Stimulated activated effector memory CD8-positive, alpha-beta T cell treated with anti-CD3 and anti-CD28 coated beads, Interleukin-12 subunit alpha, Interleukin-12 subunit beta, amount 100 ng/mL, for 72 hours (primary cell): ENCODE measurements at regions not wholly inside any gene's neighbourhood (a gene's known extent, or its start where the extent isn't known, plus 50 kb on each side); places are given as distances from the start of the nearest gene placed in this dataset.
"Not testable (repeated sequence)": the region's sequence is repeated elsewhere in the genome, so short reads cannot be mapped to it uniquely, and the experiment has no call there.

ENCODE experiments used
- ATAC-seq: fragments of 150-1000 bp; cut with Tn5 transposase; 2 replicates; pipeline ENCODE4 v1.10.0; 2021
- DNase-seq, 2 donors: peaks; one replicate each; pipeline ENCODE4 v3.0.0; 2021 to 2022; ENCODE audit warnings: low spot score in 2 of 2
- H3K27ac Mint-ChIP-seq: one replicate; pipeline ENCODE4 v1.8.0; 2022; ENCODE audit warnings: mild to moderate bottlenecking, mixed read lengths
- H3K36me3 Mint-ChIP-seq: one replicate; pipeline ENCODE4 v1.8.0; 2022; ENCODE audit warnings: mild to moderate bottlenecking, mixed read lengths
- H3K4me1 Mint-ChIP-seq: one replicate; pipeline ENCODE4 v1.8.0; 2022; ENCODE audit warnings: mixed read lengths
- H3K4me3 Mint-ChIP-seq: one replicate; pipeline ENCODE4 v1.8.0; 2022; ENCODE audit warnings: mild to moderate bottlenecking, mixed read lengths
- H3K9me3 Mint-ChIP-seq: one replicate; pipeline ENCODE4 v1.8.0; 2022; ENCODE audit warnings: mixed read lengths

- no peak for ATAC-seq
- H3K27ac Mint-ChIP-seq: no peak overlapping the region
- H3K4me1 Mint-ChIP-seq: peaks cover 6% of the 10 kb centered on the region
- no peak for DNase-seq
- H3K9me3 Mint-ChIP-seq: no peaks in the 10 kb centered on the region
- peaks cover 6% of the 10 kb centered on the region for H3K36me3 Mint-ChIP-seq
- H3K4me3 Mint-ChIP-seq: no peak overlapping the region
These were observed 255.9 kb upstream of the ERBB4 start for GRCh38 chr2:212794471-212794870.

- Mint-ChIP-seq H3K4me3 (no peak overlapping the region), H3K36me3 (no peaks in the 10 kb centered on the region)
These were observed 253.0 kb upstream of the ERBB4 start for GRCh38 chr2:212791569-212791968.

GRCh38 chr2:212786088-212786487, 247.5 kb upstream of the ERBB4 start:
- not testable (repeated sequence) for H3K36me3 Mint-ChIP-seq, H3K4me1 Mint-ChIP-seq, DNase-seq, H3K4me3 Mint-ChIP-seq, H3K27ac Mint-ChIP-seq, ATAC-seq
- peaks cover 15% of the 10 kb centered on the region for H3K9me3 Mint-ChIP-seq

More at GRCh38 chr2:212791569-212791968, 253.0 kb upstream of the ERBB4 start:
- Mint-ChIP-seq H3K9me3 (peaks cover 4% of the 10 kb centered on the region), H3K27ac (no peak overlapping the region), H3K4me1 (peaks cover 6% of the 10 kb centered on the region)
- ATAC-seq (no peak), DNase-seq (no peak)

GRCh38 chr2:212777020-212777491, 238.5 kb upstream of the ERBB4 start:
- no peak overlapping the region for H3K27ac Mint-ChIP-seq
- ATAC-seq: no peak
- no peak overlapping the region for H3K4me3 Mint-ChIP-seq
- H3K36me3 Mint-ChIP-seq: no peaks in the 10 kb centered on the region
- DNase-seq: no peak
- no peaks in the 10 kb centered on the region for H3K9me3 Mint-ChIP-seq
- peaks cover 5% of the 10 kb centered on the region for H3K4me1 Mint-ChIP-seq

- Mint-ChIP-seq H3K27ac (no peak overlapping the region), H3K9me3 (no peaks in the 10 kb centered on the region), H3K36me3 (no peaks in the 10 kb centered on the region), H3K4me1 (peaks cover 5% of the 10 kb centered on the region), H3K4me3 (no peak overlapping the region)
- DNase-seq (no peak), ATAC-seq (peak; percentile 48)
These were observed 235.3 kb upstream of the ERBB4 start for GRCh38 chr2:212773808-212774339.

GRCh38 chr2:212770240-212770639, 231.6 kb upstream of the ERBB4 start:
- no peak overlapping the region for H3K27ac Mint-ChIP-seq
- DNase-seq: no peak
- H3K36me3 Mint-ChIP-seq: no peaks in the 10 kb centered on the region
- no peaks in the 10 kb centered on the region for H3K4me1 Mint-ChIP-seq
- no peaks in the 10 kb centered on the region for H3K9me3 Mint-ChIP-seq
- no peak for ATAC-seq
- H3K4me3 Mint-ChIP-seq: no peak overlapping the region

- H3K27ac Mint-ChIP-seq: no peak overlapping the region
- H3K4me1 Mint-ChIP-seq: no peaks in the 10 kb centered on the region
- ATAC-seq (no peak), DNase-seq (no peak)
- no peaks in the 10 kb centered on the region for H3K9me3 Mint-ChIP-seq
- no peak overlapping the region for H3K4me3 Mint-ChIP-seq
- H3K36me3 Mint-ChIP-seq: no peaks in the 10 kb centered on the region
These were observed 228.3 kb upstream of the ERBB4 start for GRCh38 chr2:212766921-212767320.

GRCh38 chr2:212752730-212753351, 214.2 kb upstream of the ERBB4 start:
- Mint-ChIP-seq H3K36me3 (no peaks in the 10 kb centered on the region), H3K9me3 (peaks cover 26% of the 10 kb centered on the region), H3K27ac (no peak overlapping the region), H3K4me1 (no peaks in the 10 kb centered on the region), H3K4me3 (no peak overlapping the region)
- ATAC-seq (no peak), DNase-seq (no peak)

GRCh38 chr2:212745359-212745758, 206.8 kb upstream of the ERBB4 start:
- H3K27ac Mint-ChIP-seq: no peak overlapping the region
- ATAC-seq (no peak), DNase-seq (no peak)
- no peaks in the 10 kb centered on the region for H3K36me3 Mint-ChIP-seq
- H3K4me3 Mint-ChIP-seq: no peak overlapping the region
- peaks cover 2% of the 10 kb centered on the region for H3K9me3 Mint-ChIP-seq
- no peaks in the 10 kb centered on the region for H3K4me1 Mint-ChIP-seq

- no peak for ATAC-seq
- Mint-ChIP-seq H3K4me1 (peaks cover 9% of the 10 kb centered on the region), H3K4me3 (no peak overlapping the region), H3K9me3 (no peaks in the 10 kb centered on the region), H3K36me3 (no peaks in the 10 kb centered on the region), H3K27ac (no peak overlapping the region)
- DNase-seq: no peak
These were observed 199.0 kb upstream of the ERBB4 start for GRCh38 chr2:212737392-212738172.

- H3K27ac Mint-ChIP-seq: no peak overlapping the region
- no peak for DNase-seq
- H3K4me1 Mint-ChIP-seq: peaks cover 9% of the 10 kb centered on the region
- no peak overlapping the region for H3K4me3 Mint-ChIP-seq
- no peaks in the 10 kb centered on the region for H3K36me3 Mint-ChIP-seq
- no peaks in the 10 kb centered on the region for H3K9me3 Mint-ChIP-seq
- no peak for ATAC-seq
These were observed 197.8 kb upstream of the ERBB4 start for GRCh38 chr2:212736385-212736726.

GRCh38 chr2:212733273-212733672, 194.7 kb upstream of the ERBB4 start:
- Mint-ChIP-seq H3K4me3 (no peak overlapping the region), H3K9me3 (no peaks in the 10 kb centered on the region), H3K36me3 (no peaks in the 10 kb centered on the region), H3K27ac (no peak overlapping the region), H3K4me1 (peaks cover 25% of the 10 kb centered on the region)
- no peak for DNase-seq
- ATAC-seq: peak; percentile 62

GRCh38 chr2:212732860-212733259, 194.3 kb upstream of the ERBB4 start:
- DNase-seq (no peak), ATAC-seq (peak; percentile 27)
- no peaks in the 10 kb centered on the region for H3K36me3 Mint-ChIP-seq
- peaks cover 25% of the 10 kb centered on the region for H3K4me1 Mint-ChIP-seq
- H3K27ac Mint-ChIP-seq: no peak overlapping the region
- H3K4me3 Mint-ChIP-seq: no peak overlapping the region
- H3K9me3 Mint-ChIP-seq: no peaks in the 10 kb centered on the region

- Mint-ChIP-seq H3K4me3 (no peak overlapping the region), H3K36me3 (no peaks in the 10 kb centered on the region), H3K9me3 (no peaks in the 10 kb centered on the region), H3K4me1 (peaks cover 25% of the 10 kb centered on the region), H3K27ac (no peak overlapping the region)
- DNase-seq: no peak
- ATAC-seq: peak; percentile 81
These were observed 192.4 kb upstream of the ERBB4 start for GRCh38 chr2:212730994-212731393.

GRCh38 chr2:212728717-212729116, 190.1 kb upstream of the ERBB4 start:
- no peak for ATAC-seq
- no peak for DNase-seq
- Mint-ChIP-seq H3K9me3 (no peaks in the 10 kb centered on the region), H3K4me3 (no peak overlapping the region), H3K27ac (no peak overlapping the region), H3K4me1 (peaks cover 30% of the 10 kb centered on the region), H3K36me3 (no peaks in the 10 kb centered on the region)

- DNase-seq (no peak), ATAC-seq (peak; percentile 93)
- Mint-ChIP-seq H3K27ac (no peak overlapping the region), H3K4me1 (peaks cover 22% of the 10 kb centered on the region), H3K4me3 (no peak overlapping the region), H3K36me3 (no peaks in the 10 kb centered on the region), H3K9me3 (no peaks in the 10 kb centered on the region)
These were observed 189.1 kb upstream of the ERBB4 start for GRCh38 chr2:212727751-212728150.
